Neuronal stem cell (in vitro differentiated cells): ENCODE measurements at regions not wholly inside any gene's neighbourhood (a gene's known extent, or its start where the extent isn't known, plus 50 kb on each side); places are given as distances from the start of the nearest gene placed in this dataset.

Experiments
- DNase-seq: peaks from one replicate; pipeline ENCODE4 v3.0.0-alpha.2; 2013; ENCODE audit warnings: low spot score
- H2AFZ ChIP-seq: one replicate; pipeline ENCODE4 v1.6.1; 2013; ENCODE audit warnings: mild to moderate bottlenecking, low read length, inconsistent platforms
- H2AK5ac ChIP-seq: 2 replicates; pipeline ENCODE4 v1.6.1; 2013; ENCODE audit warnings: low read depth, mild to moderate bottlenecking, inconsistent platforms, low read length, moderate library complexity, mixed read lengths
- H2BK120ac ChIP-seq: 2 replicates; pipeline ENCODE4 v1.6.1; 2013; ENCODE audit warnings: low read depth, mild to moderate bottlenecking, inconsistent platforms, low read length, moderate library complexity, mixed read lengths
- H2BK12ac ChIP-seq: one replicate; pipeline ENCODE4 v1.6.1; 2013; ENCODE audit warnings: low read length, inconsistent platforms
- H2BK15ac ChIP-seq: 2 replicates; pipeline ENCODE4 v1.6.1; 2013; ENCODE audit warnings: mild to moderate bottlenecking, low read length, inconsistent platforms, mixed read lengths
- H2BK5ac ChIP-seq: one replicate; pipeline ENCODE4 v1.6.1; 2013; ENCODE audit warnings: inconsistent platforms, mild to moderate bottlenecking, low read length, moderate library complexity
- H3K14ac ChIP-seq: one replicate; pipeline ENCODE4 v1.6.1; 2013; ENCODE audit warnings: low read length, inconsistent platforms
- H3K18ac ChIP-seq: 2 replicates; pipeline ENCODE4 v1.6.1; 2013; ENCODE audit warnings: low read length, inconsistent platforms
- H3K23ac ChIP-seq: 2 replicates; pipeline ENCODE4 v1.6.1; 2013; ENCODE audit warnings: low read depth, mild to moderate bottlenecking, mixed read lengths, low read length, inconsistent platforms; ENCODE audit not compliant: poor library complexity
- H3K27ac ChIP-seq: replicated peaks from 3 replicates; pipeline ENCODE4 v1.5.1; 2013; ENCODE audit warnings: low read length, inconsistent platforms
- H3K27me3 ChIP-seq, 3 experiments: 2 replicates each; pipeline ENCODE4 v1.6.1; 2013; ENCODE audit warnings: low read length in 3 of 3, mild to moderate bottlenecking in 2 of 3, inconsistent platforms in 1 of 3, low read depth in 1 of 3, mixed read lengths in 1 of 3, moderate library complexity in 1 of 3; ENCODE audit not compliant: control insufficient read depth in 3 of 3, insufficient read depth in 3 of 3
- H3K36me3 ChIP-seq, 2 donors: replicated peaks in 1 of 2; 2 replicates each; pipeline ENCODE4 v1.6.1; 2013; ENCODE audit warnings: low read length in 2 of 2; ENCODE audit not compliant: control insufficient read depth in 2 of 2, insufficient read depth in 2 of 2
- H3K4ac ChIP-seq: 2 replicates; pipeline ENCODE4 v1.6.1; 2013; ENCODE audit warnings: inconsistent platforms, mild to moderate bottlenecking, low read length, moderate library complexity
- H3K4me1 ChIP-seq, 2 donors: 1 replicate in 1 of 2; 2 replicates in 1 of 2; pipeline ENCODE4 v1.6.1; 2013; ENCODE audit warnings: low read length in 2 of 2, low read depth in 1 of 2; ENCODE audit not compliant: control insufficient read depth in 2 of 2, insufficient read depth in 1 of 2
- H3K4me2 ChIP-seq: one replicate; pipeline ENCODE4 v1.6.1; 2013; ENCODE audit warnings: mild to moderate bottlenecking, low read length, inconsistent platforms; ENCODE audit not compliant: insufficient read depth, poor library complexity, severe bottlenecking
- H3K4me3 ChIP-seq, 2 donors: 2 replicates each; pipeline ENCODE4 v1.5.1; 2013; ENCODE audit warnings: low read length in 2 of 2, mild to moderate bottlenecking in 2 of 2, inconsistent platforms in 1 of 2, moderate library complexity in 1 of 2
- H3K79me1 ChIP-seq: one replicate; pipeline ENCODE4 v1.6.1; 2013; ENCODE audit warnings: low read depth, mild to moderate bottlenecking, inconsistent platforms, low read length, moderate library complexity
- H3K9ac ChIP-seq: one replicate; pipeline ENCODE4 v1.6.1; 2013; ENCODE audit warnings: mild to moderate bottlenecking, low read depth, low read length, inconsistent platforms; ENCODE audit not compliant: poor library complexity
- H3K9me3 ChIP-seq, 2 donors: replicated peaks in 1 of 2; 2 replicates each; pipeline versions ENCODE3 to v1.6.1; 2013; ENCODE audit warnings: low read length in 2 of 2, mild to moderate bottlenecking in 2 of 2, inconsistent platforms in 1 of 2, low read depth in 1 of 2, mixed read lengths in 1 of 2, moderate library complexity in 1 of 2; ENCODE audit not compliant: control insufficient read depth in 2 of 2, insufficient read depth in 1 of 2
- H4K8ac ChIP-seq: one replicate; pipeline ENCODE4 v1.6.1; 2013; ENCODE audit warnings: low read depth, mild to moderate bottlenecking, inconsistent platforms, low read length, moderate library complexity
- H4K91ac ChIP-seq: one replicate; pipeline ENCODE4 v1.6.1; 2013; ENCODE audit warnings: low read length, low read depth, mild to moderate bottlenecking, inconsistent platforms; ENCODE audit not compliant: poor library complexity
- WGBS, 2 donors: extraction: QIAGEN DNeasy Blood & Tissue Kit; methylation state at CpG; one replicate each; pipeline ENCODE4 v1.1.7; 2013; ENCODE audit warnings: missing lambda C conversion rate in 2 of 2, mixed read lengths in 1 of 2; ENCODE audit not compliant: insufficient read length in 2 of 2, insufficient replicate concordance in 1 of 2; ENCODE audit errors: extremely low coverage in 2 of 2; 5-methylcytosine and 5-hydroxymethylcytosine counted together

DNA sequence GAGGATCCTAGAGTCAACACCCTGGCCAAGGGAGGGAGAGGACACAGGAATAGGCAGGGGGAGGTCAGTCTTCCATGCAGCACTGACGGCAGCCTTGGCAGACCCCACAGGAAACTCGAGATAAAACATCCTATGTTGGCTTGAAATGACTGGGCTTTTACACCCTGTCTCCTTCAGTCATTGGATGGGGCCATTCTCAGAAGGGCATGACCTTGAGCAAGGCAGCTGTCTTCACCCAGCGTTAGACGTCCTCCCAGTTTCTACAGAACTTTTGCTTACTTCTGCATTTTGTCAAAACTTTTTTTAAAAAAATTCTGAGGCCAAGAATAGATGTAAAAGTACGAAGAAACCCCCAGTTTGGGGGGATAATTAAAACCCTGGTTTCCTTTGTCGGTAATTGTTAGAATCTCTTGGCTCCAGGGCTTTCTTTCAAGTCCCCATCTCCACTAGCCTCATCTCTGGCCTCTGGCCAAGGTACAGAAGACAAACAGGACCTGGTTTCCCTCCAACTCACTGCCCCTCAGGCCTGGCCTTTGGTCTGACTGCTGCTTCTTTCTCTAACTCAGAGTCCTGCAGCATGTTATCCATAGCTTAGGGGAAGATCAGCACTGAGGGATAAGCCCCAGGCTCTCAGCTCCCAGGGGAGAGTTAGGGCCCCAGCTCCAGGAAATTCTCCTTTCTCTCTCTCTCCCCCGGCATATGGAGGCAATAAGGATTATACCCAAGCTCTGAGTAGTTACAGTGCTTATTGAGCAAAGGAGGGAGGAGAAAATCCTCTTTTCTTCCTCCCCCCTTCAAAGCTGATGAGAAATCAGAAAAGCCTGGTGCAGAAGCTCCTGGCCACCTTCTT is 51.6 kb upstream of the KCND3 start:
- H4K91ac ChIP-seq = no peak overlapping the region
- no peak overlapping the region for H2BK12ac ChIP-seq
- H2AK5ac ChIP-seq = no peak overlapping the region
- no peak overlapping the region for H2BK120ac ChIP-seq
- no CpG with 5 or more reads among the region's 7 CpGs for WGBS, 2 donors
- no peaks in the 10 kb centered on the region for H3K9me3 ChIP-seq
- DNase-seq = no peak
- H3K27me3 ChIP-seq = no peaks in the 10 kb centered on the region
- H3K36me3 ChIP-seq = no peaks in the 10 kb centered on the region
- H2AFZ ChIP-seq = no peak overlapping the region
- no peak overlapping the region for H4K8ac ChIP-seq
- no peak overlapping the region for H3K4me2 ChIP-seq
- H2BK15ac ChIP-seq = no peak overlapping the region
- no peak overlapping the region for H3K9ac ChIP-seq
- no peak overlapping the region for H3K18ac ChIP-seq
- H3K4me3 ChIP-seq = no peak overlapping the region
- no peaks in the 10 kb centered on the region for H3K79me1 ChIP-seq
- no peak overlapping the region for H3K14ac ChIP-seq
- H3K4ac ChIP-seq = no peak overlapping the region
- H3K27ac ChIP-seq = no peak overlapping the region
- H2BK5ac ChIP-seq = no peak overlapping the region
- no peaks in the 10 kb centered on the region for H3K4me1 ChIP-seq
- H3K23ac ChIP-seq = no peak overlapping the region

DNA sequence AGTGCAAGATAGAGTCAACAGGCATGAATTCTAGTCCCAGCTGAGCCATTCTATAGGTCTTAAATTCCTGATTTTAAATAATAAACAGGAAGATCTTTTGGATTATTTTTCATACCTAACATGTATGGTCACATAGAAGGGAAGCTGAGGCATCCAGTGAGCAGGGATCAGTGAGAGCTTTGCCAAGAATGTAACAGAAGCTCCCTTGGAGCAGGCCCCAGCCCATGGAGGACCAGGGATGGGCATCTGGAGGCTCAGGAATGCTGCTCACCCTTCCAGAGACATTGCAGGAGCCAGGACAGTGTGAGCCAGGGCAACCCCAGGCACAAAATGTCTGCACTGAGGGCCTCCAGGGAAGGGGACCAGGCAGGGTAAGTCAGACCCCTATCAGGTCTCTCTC is 54.4 kb upstream of the KCND3 start:
- peaks cover 0 to 1% (median 0%) of the 10 kb centered on the region in 3 experiments for H3K27me3 ChIP-seq
- no peak overlapping the region for H3K4ac ChIP-seq
- H2BK120ac ChIP-seq = no peak overlapping the region
- H3K4me1 ChIP-seq = no peaks in the 10 kb centered on the region
- H2BK15ac ChIP-seq = no peak overlapping the region
- H2AK5ac ChIP-seq = no peak overlapping the region
- H3K18ac ChIP-seq = no peak overlapping the region
- no peaks in the 10 kb centered on the region for H3K36me3 ChIP-seq
- no peak overlapping the region for H3K27ac ChIP-seq
- no peak overlapping the region for H3K4me2 ChIP-seq
- no peak overlapping the region for H3K23ac ChIP-seq
- no peak overlapping the region for H3K14ac ChIP-seq
- H3K9me3 ChIP-seq = no peaks in the 10 kb centered on the region
- no peak overlapping the region for H3K9ac ChIP-seq
- H3K4me3 ChIP-seq = no peak overlapping the region
- no peak for DNase-seq
- no peak overlapping the region for H4K8ac ChIP-seq
- no peaks in the 10 kb centered on the region for H3K79me1 ChIP-seq
- H4K91ac ChIP-seq = no peak overlapping the region
- H2BK12ac ChIP-seq = no peak overlapping the region
- H2AFZ ChIP-seq = no peak overlapping the region
- no peak overlapping the region for H2BK5ac ChIP-seq

DNA sequence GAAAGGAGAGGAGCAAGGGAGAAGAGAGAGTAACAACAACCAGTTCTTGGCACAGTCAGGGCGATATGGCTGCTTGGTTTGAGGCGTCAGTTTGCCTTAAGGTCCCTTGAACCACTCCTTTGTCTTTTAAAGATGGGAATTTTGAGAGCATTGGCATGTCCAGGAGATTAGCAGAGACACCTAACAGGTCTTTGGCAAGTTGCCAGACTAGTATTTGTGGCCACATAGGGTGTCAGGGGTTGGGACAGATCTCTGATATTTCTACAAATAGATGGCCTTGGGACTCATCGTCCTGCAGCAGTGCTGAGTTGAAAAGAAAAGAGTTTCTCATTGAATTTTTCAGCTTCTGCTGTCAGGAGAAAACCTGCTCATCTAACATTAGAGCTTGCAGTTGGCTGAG is 55.3 kb upstream of the KCND3 start:
- Histone ChIP-seq H3K79me1 (no peaks in the 10 kb centered on the region), H3K9me3 (no peaks in the 10 kb centered on the region), H2BK15ac (no peak overlapping the region), H2AK5ac (no peak overlapping the region), H3K36me3 (no peaks in the 10 kb centered on the region), H3K9ac (peak overlapping the region; percentile 26), H3K23ac (no peak overlapping the region), H2AFZ (no peak overlapping the region), H3K4me2 (no peak overlapping the region), H3K4me1 (no peaks in the 10 kb centered on the region), H3K4ac (no peak overlapping the region), H3K14ac (no peak overlapping the region), H3K27me3 (peaks cover 0 to 3% (median 0%) of the 10 kb centered on the region in 3 experiments), H2BK120ac (no peak overlapping the region), H3K27ac (no peak overlapping the region), H2BK5ac (no peak overlapping the region), H3K4me3 (no peak overlapping the region), H2BK12ac (no peak overlapping the region), H3K18ac (no peak overlapping the region), H4K91ac (no peak overlapping the region), H4K8ac (no peak overlapping the region)
- no peak for DNase-seq
- WGBS, 2 donors = no CpG with 5 or more reads among the region's 3 CpGs

DNA sequence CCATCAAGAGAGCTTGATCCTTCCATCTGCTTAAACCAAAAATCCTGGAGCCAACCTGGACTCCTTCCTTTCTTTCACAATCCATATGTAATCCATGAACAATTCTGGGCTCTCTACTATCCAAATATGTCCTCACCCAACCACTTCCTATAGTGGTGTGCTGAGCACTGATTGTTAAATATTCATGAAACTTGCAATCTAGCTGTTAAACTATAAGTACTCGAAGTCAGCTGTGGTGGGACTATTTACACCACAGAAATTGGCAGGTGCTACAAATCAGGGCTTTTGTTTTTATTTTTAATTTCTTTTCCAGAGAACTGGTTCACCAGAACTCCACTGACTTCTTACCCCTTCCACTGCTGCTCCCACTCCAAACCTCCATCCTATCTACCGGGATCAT is 57.2 kb upstream of the KCND3 start:
- Histone ChIP-seq H3K9ac (no peak overlapping the region), H3K79me1 (no peaks in the 10 kb centered on the region), H3K18ac (no peak overlapping the region), H4K8ac (no peak overlapping the region), H4K91ac (no peak overlapping the region), H3K27ac (no peak overlapping the region), H3K14ac (no peak overlapping the region), H3K4me3 (no peak overlapping the region), H3K4ac (no peak overlapping the region), H2BK12ac (no peak overlapping the region), H2AFZ (no peak overlapping the region), H3K36me3 (no peaks in the 10 kb centered on the region), H2BK5ac (no peak overlapping the region), H2BK15ac (no peak overlapping the region), H2BK120ac (no peak overlapping the region), H3K4me1 (no peaks in the 10 kb centered on the region), H3K4me2 (no peak overlapping the region), H3K9me3 (no peaks in the 10 kb centered on the region), H3K23ac (no peak overlapping the region), H2AK5ac (no peak overlapping the region), H3K27me3 (peaks cover 0 to 3% (median 0%) of the 10 kb centered on the region in 3 experiments)
- DNase-seq = no peak
- WGBS, 2 donors = no CpG with 5 or more reads among the region's 2 CpGs
